ENCODE measurements at regions not wholly inside any gene's neighbourhood (a gene's known extent, or its start where the extent isn't known, plus 50 kb on each side); places are given as distances from the start of the nearest gene placed in this dataset.
A peak's percentile ranks its signal among the peaks of the same experiment; 100 is the strongest.

- no peak overlapping the region for H3K4me3 ChIP-seq (ENCODE audit: low read depth, low read length)
- no peak for DNase-seq (ENCODE audit: low read depth in 4 of 6, low spot score in 6 of 6)
- H3K9me3 ChIP-seq (ENCODE audit: control insufficient read depth, insufficient read depth, low read length), result no peaks in the 10 kb centered on the region
- H3K27ac ChIP-seq (ENCODE audit: low read depth, low read length), result no peak overlapping the region
- H3K27me3 ChIP-seq (ENCODE audit: control insufficient read depth, insufficient read depth, low read length), result no peaks in the 10 kb centered on the region
- no CpG with 5 or more reads among the region's 7 CpGs for WGBS (ENCODE audit: insufficient coverage)
- no peaks in the 10 kb centered on the region for H3K4me1 ChIP-seq (ENCODE audit: control insufficient read depth, insufficient read depth, low read length)
- H3K36me3 ChIP-seq (ENCODE audit: control insufficient read depth, insufficient read depth, low read length), result no peaks in the 10 kb centered on the region
Observed at GRCh38 chr2:39531220-39531777, 94.2 kb upstream of the MAP4K3 start.

GRCh38 chr2:39532933-39533332 is 95.8 kb upstream of the MAP4K3 start:
- Histone ChIP-seq H3K4me1 (ENCODE audit: control insufficient read depth, insufficient read depth, low read length) (no peaks in the 10 kb centered on the region), H3K4me3 (ENCODE audit: low read depth, low read length) (no peak overlapping the region), H3K27ac (ENCODE audit: low read depth, low read length) (no peak overlapping the region), H3K36me3 (ENCODE audit: control insufficient read depth, insufficient read depth, low read length) (no peaks in the 10 kb centered on the region), H3K9me3 (ENCODE audit: control insufficient read depth, insufficient read depth, low read length) (no peaks in the 10 kb centered on the region), H3K27me3 (ENCODE audit: control insufficient read depth, insufficient read depth, low read length) (no peaks in the 10 kb centered on the region)
- WGBS (ENCODE audit: insufficient coverage), result 100% methylated on average over 3 of the region's 4 CpGs
- no peak for DNase-seq (ENCODE audit: low read depth in 4 of 6, low spot score in 6 of 6)

GRCh38 chr2:39534095-39534711 is 97.1 kb upstream of the MAP4K3 start:
- no peak for DNase-seq (ENCODE audit: low read depth in 4 of 6, low spot score in 6 of 6)
- WGBS (ENCODE audit: insufficient coverage), result 95% methylated on average over 2 of the region's 4 CpGs
- no peaks in the 10 kb centered on the region for H3K9me3 ChIP-seq (ENCODE audit: control insufficient read depth, insufficient read depth, low read length)
- no peaks in the 10 kb centered on the region for H3K4me1 ChIP-seq (ENCODE audit: control insufficient read depth, insufficient read depth, low read length)
- H3K27ac ChIP-seq (ENCODE audit: low read depth, low read length), result no peak overlapping the region
- H3K36me3 ChIP-seq (ENCODE audit: control insufficient read depth, insufficient read depth, low read length), result no peaks in the 10 kb centered on the region
- H3K27me3 ChIP-seq (ENCODE audit: control insufficient read depth, insufficient read depth, low read length), result no peaks in the 10 kb centered on the region
- no peak overlapping the region for H3K4me3 ChIP-seq (ENCODE audit: low read depth, low read length)

- H3K4me1 ChIP-seq (ENCODE audit: control insufficient read depth, insufficient read depth, low read length), result no peaks in the 10 kb centered on the region
Observed at GRCh38 chr2:39535636-39536185, 98.6 kb upstream of the MAP4K3 start.

GRCh38 chr2:39537150-39537549 is 100.1 kb upstream of the MAP4K3 start:
- no peaks in the 10 kb centered on the region for H3K36me3 ChIP-seq (ENCODE audit: control insufficient read depth, insufficient read depth, low read length)
- WGBS (ENCODE audit: insufficient coverage), result no CpG with 5 or more reads among the region's 3 CpGs

More at GRCh38 chr2:39535636-39536185, 98.6 kb upstream of the MAP4K3 start:
- no peaks in the 10 kb centered on the region for H3K27me3 ChIP-seq (ENCODE audit: control insufficient read depth, insufficient read depth, low read length)
- H3K4me3 ChIP-seq (ENCODE audit: low read depth, low read length), result no peak overlapping the region
- H3K27ac ChIP-seq (ENCODE audit: low read depth, low read length), result no peak overlapping the region
- 86% methylated on average over 5 of the region's 7 CpGs for WGBS (ENCODE audit: insufficient coverage)
- DNase-seq (ENCODE audit: low read depth in 4 of 6, low spot score in 6 of 6), result no peak
- H3K36me3 ChIP-seq (ENCODE audit: control insufficient read depth, insufficient read depth, low read length), result no peaks in the 10 kb centered on the region
- H3K9me3 ChIP-seq (ENCODE audit: control insufficient read depth, insufficient read depth, low read length), result no peaks in the 10 kb centered on the region

GRCh38 chr2:39538718-39539117 is 101.6 kb upstream of the MAP4K3 start:
- no peak overlapping the region for H3K27ac ChIP-seq (ENCODE audit: low read depth, low read length)
- H3K27me3 ChIP-seq (ENCODE audit: control insufficient read depth, insufficient read depth, low read length), result no peaks in the 10 kb centered on the region
- H3K4me3 ChIP-seq (ENCODE audit: low read depth, low read length), result no peak overlapping the region
- H3K9me3 ChIP-seq (ENCODE audit: control insufficient read depth, insufficient read depth, low read length), result no peaks in the 10 kb centered on the region
- no peaks in the 10 kb centered on the region for H3K36me3 ChIP-seq (ENCODE audit: control insufficient read depth, insufficient read depth, low read length)
- no peaks in the 10 kb centered on the region for H3K4me1 ChIP-seq (ENCODE audit: control insufficient read depth, insufficient read depth, low read length)
- no peak for DNase-seq (ENCODE audit: low read depth in 4 of 6, low spot score in 6 of 6)

More at GRCh38 chr2:39537150-39537549, 100.1 kb upstream of the MAP4K3 start:
- Histone ChIP-seq H3K4me3 (ENCODE audit: low read depth, low read length) (no peak overlapping the region), H3K27ac (ENCODE audit: low read depth, low read length) (no peak overlapping the region), H3K4me1 (ENCODE audit: control insufficient read depth, insufficient read depth, low read length) (no peaks in the 10 kb centered on the region), H3K9me3 (ENCODE audit: control insufficient read depth, insufficient read depth, low read length) (no peaks in the 10 kb centered on the region), H3K27me3 (ENCODE audit: control insufficient read depth, insufficient read depth, low read length) (no peaks in the 10 kb centered on the region)
- no peak for DNase-seq (ENCODE audit: low read depth in 4 of 6, low spot score in 6 of 6)

- H3K27ac ChIP-seq (ENCODE audit: low read depth, low read length), result no peak overlapping the region
- peak in 1 of 6 donors; percentile 33 for DNase-seq (ENCODE audit: low read depth in 4 of 6, low spot score in 6 of 6)
- H3K4me1 ChIP-seq (ENCODE audit: control insufficient read depth, insufficient read depth, low read length), result no peaks in the 10 kb centered on the region
- H3K4me3 ChIP-seq (ENCODE audit: low read depth, low read length), result no peak overlapping the region
- no peaks in the 10 kb centered on the region for H3K36me3 ChIP-seq (ENCODE audit: control insufficient read depth, insufficient read depth, low read length)
- no peaks in the 10 kb centered on the region for H3K27me3 ChIP-seq (ENCODE audit: control insufficient read depth, insufficient read depth, low read length)
- no peaks in the 10 kb centered on the region for H3K9me3 ChIP-seq (ENCODE audit: control insufficient read depth, insufficient read depth, low read length)
Observed at GRCh38 chr2:39540414-39540813, 103.3 kb upstream of the MAP4K3 start.

- no peaks in the 10 kb centered on the region for H3K27me3 ChIP-seq (ENCODE audit: control insufficient read depth, insufficient read depth, low read length)
- H3K27ac ChIP-seq (ENCODE audit: low read depth, low read length), result no peak overlapping the region
- H3K36me3 ChIP-seq (ENCODE audit: control insufficient read depth, insufficient read depth, low read length), result no peaks in the 10 kb centered on the region
- no peaks in the 10 kb centered on the region for H3K4me1 ChIP-seq (ENCODE audit: control insufficient read depth, insufficient read depth, low read length)
- H3K4me3 ChIP-seq (ENCODE audit: low read depth, low read length), result no peak overlapping the region
- 86% methylated on average over 8 of the region's 9 CpGs for WGBS (ENCODE audit: insufficient coverage)
- no peak for DNase-seq (ENCODE audit: low read depth in 4 of 6, low spot score in 6 of 6)
- no peaks in the 10 kb centered on the region for H3K9me3 ChIP-seq (ENCODE audit: control insufficient read depth, insufficient read depth, low read length)
Observed at GRCh38 chr2:39541011-39541930, 104.2 kb upstream of the MAP4K3 start.

GRCh38 chr2:39542523-39542922 is 105.4 kb upstream of the MAP4K3 start:
- H3K27ac ChIP-seq (ENCODE audit: low read depth, low read length), result no peak overlapping the region
- no peaks in the 10 kb centered on the region for H3K36me3 ChIP-seq (ENCODE audit: control insufficient read depth, insufficient read depth, low read length)
- 100% methylated on average over 1 of the region's 2 CpGs for WGBS (ENCODE audit: insufficient coverage)
- no peaks in the 10 kb centered on the region for H3K9me3 ChIP-seq (ENCODE audit: control insufficient read depth, insufficient read depth, low read length)
- no peaks in the 10 kb centered on the region for H3K27me3 ChIP-seq (ENCODE audit: control insufficient read depth, insufficient read depth, low read length)
- peak in 2 of 6 donors; percentile 34 to 78 for DNase-seq (ENCODE audit: low read depth in 4 of 6, low spot score in 6 of 6)
- H3K4me3 ChIP-seq (ENCODE audit: low read depth, low read length), result no peak overlapping the region
- H3K4me1 ChIP-seq (ENCODE audit: control insufficient read depth, insufficient read depth, low read length), result no peaks in the 10 kb centered on the region

Measured in spinal cord (tissue), 9 donors.